IMR-90 (cell line): ENCODE measurements at regions not wholly inside any gene's neighbourhood (a gene's known extent, or its start where the extent isn't known, plus 50 kb on each side); places are given as distances from the start of the nearest gene placed in this dataset.

Experiments used
- CTCF ChIP-seq: conservative IDR thresholded peaks from 2 replicates; pipeline ENCODE4 v1.5.1; 2012; ENCODE audit warnings: mild to moderate bottlenecking, low read depth, low read length, improper control_type of control experiment
- ELK1 ChIP-seq: fragments of 150-350 bp; IDR thresholded peaks from 2 replicates; pipeline ENCODE4 v1.6.1; 2016; ENCODE audit warnings: low read depth, mild to moderate bottlenecking, low read length, moderate library complexity, borderline replicate concordance
- FOS ChIP-seq: fragments of 150-350 bp; IDR thresholded peaks from 2 replicates; pipeline ENCODE4 v1.6.1; 2016; ENCODE audit warnings: low read depth, low read length
- MAZ ChIP-seq: IDR thresholded peaks from 2 replicates; pipeline ENCODE4 v1.6.1; 2012; ENCODE audit warnings: low read depth, mild to moderate bottlenecking, low read length, improper control_type of control experiment, moderate library complexity, borderline replicate concordance
- NFE2L2 ChIP-seq: fragments of 150-350 bp; IDR thresholded peaks from 2 replicates; pipeline ENCODE4 v1.6.1; 2016; ENCODE audit warnings: low read depth, mild to moderate bottlenecking, low read length
- POLR2A ChIP-seq: IDR thresholded peaks from 2 replicates; pipeline ENCODE4 v1.6.1; 2012; ENCODE audit warnings: mild to moderate bottlenecking, low read depth, low read length
- RCOR1 ChIP-seq: IDR thresholded peaks from 2 replicates; pipeline ENCODE4 v1.6.1; 2012; ENCODE audit warnings: mild to moderate bottlenecking, low read length, improper control_type of control experiment; ENCODE audit not compliant: insufficient replicate concordance
- RFX5 ChIP-seq: IDR thresholded peaks from 2 replicates; pipeline ENCODE4 v1.8.0; 2012; ENCODE audit warnings: low read depth, mild to moderate bottlenecking, low read length, moderate library complexity

GRCh38 chr12:28811457-28811856, 337.6 kb upstream of the FAR2 start:
- TF ChIP-seq CTCF, result no peak
- TF ChIP-seq FOS, result no peak
- no peak for TF ChIP-seq RCOR1
- no peak for TF ChIP-seq ELK1
- no peak for TF ChIP-seq RFX5
- no peak for TF ChIP-seq POLR2A
- no peak for TF ChIP-seq NFE2L2
- TF ChIP-seq MAZ, result no peak
